ENCODE measurements at regions not wholly inside any gene's neighbourhood (a gene's known extent, or its start where the extent isn't known, plus 50 kb on each side); places are given as distances from the start of the nearest gene placed in this dataset.

DNA sequence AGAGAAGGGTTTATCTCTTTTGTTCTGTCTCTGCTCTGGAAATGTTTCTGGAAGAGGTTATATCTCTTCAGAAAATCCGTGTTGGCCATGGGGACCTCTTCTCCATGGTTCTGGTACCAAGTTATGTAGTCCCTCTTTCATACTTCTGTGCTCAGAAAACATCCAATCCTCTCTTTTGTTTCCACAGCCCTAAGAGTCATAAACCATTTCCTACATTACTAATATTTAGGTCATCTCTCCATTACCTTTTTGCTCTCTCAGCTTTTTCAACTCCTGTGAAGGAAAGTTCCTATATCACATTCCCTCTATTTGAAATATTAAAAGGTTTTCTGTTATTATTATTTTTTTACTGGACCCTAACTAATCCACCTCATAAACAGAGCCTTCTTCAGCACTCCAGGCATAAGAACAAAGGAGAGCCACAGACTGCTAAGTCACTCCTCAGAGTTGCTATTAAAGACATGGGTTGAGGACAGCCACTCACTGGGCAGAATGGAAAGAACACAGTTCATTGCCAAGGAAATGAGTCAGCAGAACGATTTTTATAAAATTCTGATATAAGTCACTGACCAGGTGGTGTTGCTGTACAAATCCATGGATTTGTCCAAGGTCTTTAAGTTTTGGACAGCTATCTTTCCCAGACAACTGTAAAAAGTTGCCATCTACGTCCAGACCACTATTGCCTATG lies 122.4 kb upstream of the NPY2R start:
- no peak overlapping the region for H3K27ac Mint-ChIP-seq (ENCODE audit: unreplicated experiment)
- CTCF ChIA-PET, result no interaction called here
- H3K4me3 Mint-ChIP-seq (ENCODE audit: low read depth, unreplicated experiment), result no peak overlapping the region
- H3K4me1 Mint-ChIP-seq (ENCODE audit: low read depth, unreplicated experiment), result no peaks in the 10 kb centered on the region
- TF ChIP-seq, protein P1, sequence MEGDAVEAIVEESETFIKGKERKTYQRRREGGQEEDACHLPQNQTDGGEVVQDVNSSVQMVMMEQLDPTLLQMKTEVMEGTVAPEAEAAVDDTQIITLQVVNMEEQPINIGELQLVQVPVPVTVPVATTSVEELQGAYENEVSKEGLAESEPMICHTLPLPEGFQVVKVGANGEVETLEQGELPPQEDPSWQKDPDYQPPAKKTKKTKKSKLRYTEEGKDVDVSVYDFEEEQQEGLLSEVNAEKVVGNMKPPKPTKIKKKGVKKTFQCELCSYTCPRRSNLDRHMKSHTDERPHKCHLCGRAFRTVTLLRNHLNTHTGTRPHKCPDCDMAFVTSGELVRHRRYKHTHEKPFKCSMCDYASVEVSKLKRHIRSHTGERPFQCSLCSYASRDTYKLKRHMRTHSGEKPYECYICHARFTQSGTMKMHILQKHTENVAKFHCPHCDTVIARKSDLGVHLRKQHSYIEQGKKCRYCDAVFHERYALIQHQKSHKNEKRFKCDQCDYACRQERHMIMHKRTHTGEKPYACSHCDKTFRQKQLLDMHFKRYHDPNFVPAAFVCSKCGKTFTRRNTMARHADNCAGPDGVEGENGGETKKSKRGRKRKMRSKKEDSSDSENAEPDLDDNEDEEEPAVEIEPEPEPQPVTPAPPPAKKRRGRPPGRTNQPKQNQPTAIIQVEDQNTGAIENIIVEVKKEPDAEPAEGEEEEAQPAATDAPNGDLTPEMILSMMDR (IDR thresholded peaks at IDR 0.05; ENCODE audit: unreplicated experiment), result no peak
- intact Hi-C loops (cut with micrococcal nuclease; ENCODE audit: unreplicated experiment), result no loop called here
- no peaks in the 10 kb centered on the region for H3K27me3 Mint-ChIP-seq (ENCODE audit: unreplicated experiment)
- H3K9me3 Mint-ChIP-seq (ENCODE audit: low read depth, unreplicated experiment), result no peaks in the 10 kb centered on the region
- BruUV-seq (replicated peaks), result no TSS peak
- no peak for DNase-seq
- H3K36me3 Mint-ChIP-seq (ENCODE audit: insufficient read depth, unreplicated experiment), result no peaks in the 10 kb centered on the region

DNA sequence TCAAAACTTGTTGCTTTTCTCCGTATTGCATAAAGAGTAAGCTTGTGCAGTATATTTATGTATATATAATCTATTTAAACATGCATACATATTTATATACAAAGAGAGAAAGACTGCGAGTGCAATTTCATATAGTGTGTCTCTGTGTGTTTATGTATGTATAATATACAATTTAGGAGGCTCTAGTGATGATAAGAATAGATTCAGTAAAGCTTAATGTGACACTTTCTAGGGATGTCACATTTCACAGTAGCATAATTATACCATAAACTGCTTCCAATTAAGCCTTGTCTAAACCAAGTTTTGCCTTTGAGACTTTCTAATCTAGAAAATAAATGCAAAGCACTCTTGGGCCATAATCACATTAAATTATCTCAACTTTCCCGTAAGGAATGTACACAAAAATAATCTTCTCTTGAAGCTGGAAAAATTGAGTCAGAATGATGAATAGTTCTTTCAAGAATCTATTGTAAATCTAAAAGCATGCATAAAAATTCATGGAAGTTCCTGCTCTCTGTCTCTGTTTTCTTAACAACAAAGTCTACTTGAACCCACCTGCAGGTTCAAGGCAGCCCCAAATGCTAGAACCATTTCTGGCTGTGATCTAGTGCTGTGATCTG lies 114.1 kb upstream of the NPY2R start:
- H3K4me3 Mint-ChIP-seq (ENCODE audit: low read depth, unreplicated experiment), result no peak overlapping the region
- no peaks in the 10 kb centered on the region for H3K4me1 Mint-ChIP-seq (ENCODE audit: low read depth, unreplicated experiment)
- intact Hi-C loops (cut with micrococcal nuclease; ENCODE audit: unreplicated experiment), result no loop called here
- H3K9me3 Mint-ChIP-seq (ENCODE audit: low read depth, unreplicated experiment), result no peaks in the 10 kb centered on the region
- TF ChIP-seq, protein P1 (IDR thresholded peaks at IDR 0.05; ENCODE audit: unreplicated experiment), result no peak
- BruUV-seq (replicated peaks), result no TSS peak
- CTCF ChIA-PET, result no interaction called here
- no peak overlapping the region for H3K27ac Mint-ChIP-seq (ENCODE audit: unreplicated experiment)
- no peaks in the 10 kb centered on the region for H3K36me3 Mint-ChIP-seq (ENCODE audit: insufficient read depth, unreplicated experiment)
- DNase-seq, result no peak
- no peaks in the 10 kb centered on the region for H3K27me3 Mint-ChIP-seq (ENCODE audit: unreplicated experiment)

DNA sequence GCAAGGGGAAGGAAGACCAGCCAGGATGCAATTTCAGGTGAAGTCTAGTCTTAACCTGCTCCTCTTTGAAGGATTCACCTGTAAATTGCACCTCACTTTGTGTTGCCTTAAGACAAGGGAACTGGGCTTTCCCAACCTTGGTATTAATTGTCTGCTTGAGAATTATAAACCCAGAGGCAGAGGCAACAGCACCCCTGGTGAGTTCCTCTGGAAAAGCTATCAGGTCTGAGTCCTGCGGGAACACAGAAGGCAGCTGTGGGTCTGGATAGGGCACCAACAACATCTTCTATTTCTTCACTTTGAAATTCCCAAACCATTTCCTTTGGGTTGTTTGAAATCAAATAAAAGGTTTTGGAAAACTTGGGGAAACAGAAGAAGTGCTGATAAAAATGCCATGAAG lies 109.2 kb upstream of the NPY2R start:
- Mint-ChIP-seq H3K9me3 (ENCODE audit: low read depth, unreplicated experiment) (no peaks in the 10 kb centered on the region), H3K27ac (ENCODE audit: unreplicated experiment) (no peak overlapping the region), H3K36me3 (ENCODE audit: insufficient read depth, unreplicated experiment) (no peaks in the 10 kb centered on the region), H3K4me3 (ENCODE audit: low read depth, unreplicated experiment) (no peak overlapping the region), H3K4me1 (ENCODE audit: low read depth, unreplicated experiment) (no peaks in the 10 kb centered on the region), H3K27me3 (ENCODE audit: unreplicated experiment) (no peaks in the 10 kb centered on the region)
- CTCF ChIA-PET, result no interaction called here
- no peak for DNase-seq
- BruUV-seq (replicated peaks), result no TSS peak
- intact Hi-C loops (cut with micrococcal nuclease; ENCODE audit: unreplicated experiment), result no loop called here
- TF ChIP-seq, protein P1 (IDR thresholded peaks at IDR 0.05; ENCODE audit: unreplicated experiment), result no peak

DNA sequence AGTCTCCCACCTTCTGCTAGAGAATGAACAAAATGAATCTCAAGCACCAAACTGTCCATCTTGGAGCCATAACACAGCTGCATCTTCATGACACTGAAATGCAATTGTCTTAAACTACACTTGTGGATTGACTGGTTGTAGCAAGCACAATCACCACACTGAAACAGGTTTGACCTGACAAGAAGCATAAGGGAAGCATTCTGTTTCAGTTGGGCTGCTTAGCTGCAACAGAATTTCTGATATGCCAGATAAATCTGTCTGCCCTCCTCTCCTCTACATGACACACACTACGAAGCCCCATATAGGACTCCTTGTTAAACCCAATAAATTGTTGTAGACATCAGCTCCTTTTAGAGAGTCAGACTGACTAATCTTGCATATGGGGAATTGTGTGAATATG lies 101.8 kb upstream of the NPY2R start:
- Mint-ChIP-seq H3K9me3 (ENCODE audit: low read depth, unreplicated experiment) (no peaks in the 10 kb centered on the region), H3K4me3 (ENCODE audit: low read depth, unreplicated experiment) (no peak overlapping the region), H3K4me1 (ENCODE audit: low read depth, unreplicated experiment) (no peaks in the 10 kb centered on the region), H3K27me3 (ENCODE audit: unreplicated experiment) (no peaks in the 10 kb centered on the region), H3K27ac (ENCODE audit: unreplicated experiment) (no peak overlapping the region), H3K36me3 (ENCODE audit: insufficient read depth, unreplicated experiment) (no peaks in the 10 kb centered on the region)
- TF ChIP-seq, protein P1 (IDR thresholded peaks at IDR 0.05; ENCODE audit: unreplicated experiment), result no peak
- CTCF ChIA-PET, result no interaction called here
- intact Hi-C loops (cut with micrococcal nuclease; ENCODE audit: unreplicated experiment), result loop anchor here (5.0 kb wide), 1 partner anchor 671 kb away; no protein-coding TSS in a partner anchor
- DNase-seq, result no peak
- no TSS peak for BruUV-seq (replicated peaks)
